PC-9 (cell line): ENCODE measurements at regions not wholly inside any gene's neighbourhood (a gene's known extent, or its start where the extent isn't known, plus 50 kb on each side); places are given as distances from the start of the nearest gene placed in this dataset.

Experiments used
- EZH2 ChIP-seq: fragments of 200-600 bp; sonication (generic); IDR thresholded peaks from 2 replicates; pipeline ENCODE4 v1.8.0; 2017; ENCODE audit warnings: antibody characterized with exemption, low read depth
- TF ChIP-seq, protein P1 (sequence below): fragments of 200-600 bp; sonication (generic); conservative IDR thresholded peaks from 2 replicates; pipeline ENCODE4 v1.6.1; 2017; ENCODE audit warnings: mixed run types, antibody characterized with exemption, mild to moderate bottlenecking, moderate library complexity

DNA sequence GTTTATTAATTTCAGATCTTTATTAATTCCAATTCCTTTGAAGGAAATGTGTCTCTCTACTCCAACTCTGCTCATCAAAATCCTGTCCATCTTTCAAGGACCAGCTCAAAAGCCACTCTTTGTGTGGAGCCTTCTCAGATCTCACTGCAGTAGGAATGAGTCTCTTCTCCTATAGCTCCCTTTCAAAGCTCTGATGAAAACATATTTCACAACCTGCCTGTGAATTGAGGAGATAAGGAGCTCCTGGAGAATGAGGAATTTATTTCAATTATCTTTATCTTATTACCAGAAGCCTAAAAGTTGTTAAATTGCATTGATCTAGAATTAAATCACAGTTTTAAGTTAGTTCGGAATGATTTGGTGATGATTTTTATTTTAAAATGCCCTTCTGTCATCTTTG, 92.6 kb upstream of the TRPC3 start:
- TF ChIP-seq, protein P1, sequence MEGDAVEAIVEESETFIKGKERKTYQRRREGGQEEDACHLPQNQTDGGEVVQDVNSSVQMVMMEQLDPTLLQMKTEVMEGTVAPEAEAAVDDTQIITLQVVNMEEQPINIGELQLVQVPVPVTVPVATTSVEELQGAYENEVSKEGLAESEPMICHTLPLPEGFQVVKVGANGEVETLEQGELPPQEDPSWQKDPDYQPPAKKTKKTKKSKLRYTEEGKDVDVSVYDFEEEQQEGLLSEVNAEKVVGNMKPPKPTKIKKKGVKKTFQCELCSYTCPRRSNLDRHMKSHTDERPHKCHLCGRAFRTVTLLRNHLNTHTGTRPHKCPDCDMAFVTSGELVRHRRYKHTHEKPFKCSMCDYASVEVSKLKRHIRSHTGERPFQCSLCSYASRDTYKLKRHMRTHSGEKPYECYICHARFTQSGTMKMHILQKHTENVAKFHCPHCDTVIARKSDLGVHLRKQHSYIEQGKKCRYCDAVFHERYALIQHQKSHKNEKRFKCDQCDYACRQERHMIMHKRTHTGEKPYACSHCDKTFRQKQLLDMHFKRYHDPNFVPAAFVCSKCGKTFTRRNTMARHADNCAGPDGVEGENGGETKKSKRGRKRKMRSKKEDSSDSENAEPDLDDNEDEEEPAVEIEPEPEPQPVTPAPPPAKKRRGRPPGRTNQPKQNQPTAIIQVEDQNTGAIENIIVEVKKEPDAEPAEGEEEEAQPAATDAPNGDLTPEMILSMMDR = no peak
- TF ChIP-seq EZH2 = no peak
